ENCODE measurements at regions not wholly inside any gene's neighbourhood (a gene's known extent, or its start where the extent isn't known, plus 50 kb on each side); places are given as distances from the start of the nearest gene placed in this dataset.

GRCh38 chr3:101154401-101154800 lies 161.2 kb upstream of the ABI3BP start:
- H4K8ac ChIP-seq (ENCODE audit: low read length), result no peak overlapping the region
- H3K36me3 ChIP-seq (ENCODE audit: control insufficient read depth in 1 of 2, insufficient read depth in 2 of 2, low read depth in 1 of 2, low read length in 2 of 2), result no peaks in the 10 kb centered on the region
- no peak overlapping the region for H2BK120ac ChIP-seq (ENCODE audit: low read depth, low read length)
- H3K9ac ChIP-seq (ENCODE audit: low read length), result no peak overlapping the region
- H3K14ac ChIP-seq (ENCODE audit: low read length in 2 of 2), result no peak overlapping the region
- H2AK5ac ChIP-seq (ENCODE audit: low read length, severe bottlenecking), result no peak overlapping the region
- H4K91ac ChIP-seq (ENCODE audit: low read length), result no peak overlapping the region
- H3K27me3 ChIP-seq (ENCODE audit: control insufficient read depth in 1 of 2, insufficient read depth in 1 of 2, low read length in 2 of 2), result no peaks in the 10 kb centered on the region
- DNase-seq, result no peak
- H3K4ac ChIP-seq (ENCODE audit: low read depth in 1 of 2, low read length in 2 of 2), result no peak overlapping the region
- no peaks in the 10 kb centered on the region for H3K4me1 ChIP-seq (ENCODE audit: control insufficient read depth, insufficient read depth, low read depth, low read length)
- no peaks in the 10 kb centered on the region for H3K9me3 ChIP-seq (ENCODE audit: control insufficient read depth, low read length)
- no peak overlapping the region for H3K27ac ChIP-seq (ENCODE audit: low read length, poor library complexity, severe bottlenecking)
- H3K4me2 ChIP-seq (ENCODE audit: low read length, poor library complexity, severe bottlenecking), result no peak overlapping the region
- H2BK12ac ChIP-seq (ENCODE audit: low read length in 2 of 2), result no peak overlapping the region
- 97% methylated on average over 2 of the region's 2 CpGs for WGBS
- H2BK15ac ChIP-seq (ENCODE audit: low read depth, poor library complexity, severe bottlenecking), result no peak overlapping the region
- no peak overlapping the region for H3K18ac ChIP-seq (ENCODE audit: low read depth in 1 of 2, low read length in 2 of 2)
- no peak overlapping the region for H3K23ac ChIP-seq (ENCODE audit: low read length in 2 of 2)
- H3K4me3 ChIP-seq (ENCODE audit: insufficient read depth in 1 of 2, low read depth in 1 of 2, low read length in 2 of 2), result no peak overlapping the region
- no peak overlapping the region for H2AFZ ChIP-seq (ENCODE audit: low read depth, low read length)
- no peaks in the 10 kb centered on the region for H3K79me1 ChIP-seq (replicated peaks; ENCODE audit: low read length, poor library complexity, severe bottlenecking)
- no peak overlapping the region for H2BK5ac ChIP-seq (ENCODE audit: low read depth, low read length, poor library complexity, severe bottlenecking)

GRCh38 chr3:101151286-101151913 lies 158.2 kb upstream of the ABI3BP start:
- H2BK5ac ChIP-seq (ENCODE audit: low read depth, low read length, poor library complexity, severe bottlenecking), result no peak overlapping the region
- WGBS, result no CpG with 5 or more reads among the region's 3 CpGs

GRCh38 chr3:101150504-101150903 lies 157.3 kb upstream of the ABI3BP start:
- H2AFZ ChIP-seq (ENCODE audit: low read depth, low read length), result no peak overlapping the region
- H2BK12ac ChIP-seq (ENCODE audit: low read length in 2 of 2), result no peak overlapping the region
- H3K27ac ChIP-seq (ENCODE audit: low read length, poor library complexity, severe bottlenecking), result no peak overlapping the region
- H3K27me3 ChIP-seq (ENCODE audit: control insufficient read depth in 1 of 2, insufficient read depth in 1 of 2, low read length in 2 of 2), result no peaks in the 10 kb centered on the region
- no peak overlapping the region for H2BK5ac ChIP-seq (ENCODE audit: low read depth, low read length, poor library complexity, severe bottlenecking)
- no peak overlapping the region for H3K4me2 ChIP-seq (ENCODE audit: low read length, poor library complexity, severe bottlenecking)
- no peak overlapping the region for H4K8ac ChIP-seq (ENCODE audit: low read length)
- no peak for DNase-seq
- 66% methylated on average over 2 of the region's 2 CpGs for WGBS
- H3K79me1 ChIP-seq (replicated peaks; ENCODE audit: low read length, poor library complexity, severe bottlenecking), result no peaks in the 10 kb centered on the region
- no peaks in the 10 kb centered on the region for H3K9me3 ChIP-seq (ENCODE audit: control insufficient read depth, low read length)
- H3K36me3 ChIP-seq (ENCODE audit: control insufficient read depth in 1 of 2, insufficient read depth in 2 of 2, low read depth in 1 of 2, low read length in 2 of 2), result no peaks in the 10 kb centered on the region
- no peak overlapping the region for H3K23ac ChIP-seq (ENCODE audit: low read length in 2 of 2)
- H3K9ac ChIP-seq (ENCODE audit: low read length), result no peak overlapping the region
- no peak overlapping the region for H2BK120ac ChIP-seq (ENCODE audit: low read depth, low read length)
- no peak overlapping the region for H3K14ac ChIP-seq (ENCODE audit: low read length in 2 of 2)
- no peak overlapping the region for H2BK15ac ChIP-seq (ENCODE audit: low read depth, poor library complexity, severe bottlenecking)
- H3K18ac ChIP-seq (ENCODE audit: low read depth in 1 of 2, low read length in 2 of 2), result no peak overlapping the region
- no peak overlapping the region for H3K4me3 ChIP-seq (ENCODE audit: insufficient read depth in 1 of 2, low read depth in 1 of 2, low read length in 2 of 2)
- H3K4me1 ChIP-seq (ENCODE audit: control insufficient read depth, insufficient read depth, low read depth, low read length), result no peaks in the 10 kb centered on the region
- no peak overlapping the region for H4K91ac ChIP-seq (ENCODE audit: low read length)
- H3K4ac ChIP-seq (ENCODE audit: low read depth in 1 of 2, low read length in 2 of 2), result no peak overlapping the region
- H2AK5ac ChIP-seq (ENCODE audit: low read length, severe bottlenecking), result no peak overlapping the region

More at GRCh38 chr3:101151286-101151913, 158.2 kb upstream of the ABI3BP start:
- Histone ChIP-seq H3K27me3 (ENCODE audit: control insufficient read depth in 1 of 2, insufficient read depth in 1 of 2, low read length in 2 of 2) (no peaks in the 10 kb centered on the region), H3K9me3 (ENCODE audit: control insufficient read depth, low read length) (no peaks in the 10 kb centered on the region), H3K36me3 (ENCODE audit: control insufficient read depth in 1 of 2, insufficient read depth in 2 of 2, low read depth in 1 of 2, low read length in 2 of 2) (no peaks in the 10 kb centered on the region), H2BK15ac (ENCODE audit: low read depth, poor library complexity, severe bottlenecking) (no peak overlapping the region), H3K4me3 (ENCODE audit: insufficient read depth in 1 of 2, low read depth in 1 of 2, low read length in 2 of 2) (no peak overlapping the region), H4K91ac (ENCODE audit: low read length) (no peak overlapping the region), H3K27ac (ENCODE audit: low read length, poor library complexity, severe bottlenecking) (no peak overlapping the region), H3K4me2 (ENCODE audit: low read length, poor library complexity, severe bottlenecking) (no peak overlapping the region), H3K18ac (ENCODE audit: low read depth in 1 of 2, low read length in 2 of 2) (no peak overlapping the region), H4K8ac (ENCODE audit: low read length) (no peak overlapping the region), H3K4ac (ENCODE audit: low read depth in 1 of 2, low read length in 2 of 2) (no peak overlapping the region), H2AK5ac (ENCODE audit: low read length, severe bottlenecking) (no peak overlapping the region), H3K14ac (ENCODE audit: low read length in 2 of 2) (no peak overlapping the region), H3K4me1 (ENCODE audit: control insufficient read depth, insufficient read depth, low read depth, low read length) (no peaks in the 10 kb centered on the region), H2AFZ (ENCODE audit: low read depth, low read length) (no peak overlapping the region), H3K23ac (ENCODE audit: low read length in 2 of 2) (no peak overlapping the region), H2BK120ac (ENCODE audit: low read depth, low read length) (no peak overlapping the region), H3K9ac (ENCODE audit: low read length) (no peak overlapping the region), H2BK12ac (ENCODE audit: low read length in 2 of 2) (no peak overlapping the region), H3K79me1 (replicated peaks; ENCODE audit: low read length, poor library complexity, severe bottlenecking) (no peaks in the 10 kb centered on the region)
- no peak for DNase-seq

GRCh38 chr3:101149707-101150106 lies 156.5 kb upstream of the ABI3BP start:
- H2AFZ ChIP-seq (ENCODE audit: low read depth, low read length), result no peak overlapping the region
- H4K8ac ChIP-seq (ENCODE audit: low read length), result no peak overlapping the region
- H3K18ac ChIP-seq (ENCODE audit: low read depth in 1 of 2, low read length in 2 of 2), result no peak overlapping the region
- H3K23ac ChIP-seq (ENCODE audit: low read length in 2 of 2), result no peak overlapping the region
- no peaks in the 10 kb centered on the region for H3K79me1 ChIP-seq (replicated peaks; ENCODE audit: low read length, poor library complexity, severe bottlenecking)
- no peak overlapping the region for H2BK5ac ChIP-seq (ENCODE audit: low read depth, low read length, poor library complexity, severe bottlenecking)
- 100% methylated on average over 1 of the region's 2 CpGs for WGBS
- H3K27ac ChIP-seq (ENCODE audit: low read length, poor library complexity, severe bottlenecking), result no peak overlapping the region
- H2BK15ac ChIP-seq (ENCODE audit: low read depth, poor library complexity, severe bottlenecking), result no peak overlapping the region
- H3K4me1 ChIP-seq (ENCODE audit: control insufficient read depth, insufficient read depth, low read depth, low read length), result no peaks in the 10 kb centered on the region
- DNase-seq, result no peak
- no peak overlapping the region for H3K14ac ChIP-seq (ENCODE audit: low read length in 2 of 2)
- no peaks in the 10 kb centered on the region for H3K36me3 ChIP-seq (ENCODE audit: control insufficient read depth in 1 of 2, insufficient read depth in 2 of 2, low read depth in 1 of 2, low read length in 2 of 2)
- H3K4ac ChIP-seq (ENCODE audit: low read depth in 1 of 2, low read length in 2 of 2), result no peak overlapping the region
- H4K91ac ChIP-seq (ENCODE audit: low read length), result no peak overlapping the region
- no peak overlapping the region for H3K4me3 ChIP-seq (ENCODE audit: insufficient read depth in 1 of 2, low read depth in 1 of 2, low read length in 2 of 2)
- H2AK5ac ChIP-seq (ENCODE audit: low read length, severe bottlenecking), result no peak overlapping the region
- no peaks in the 10 kb centered on the region for H3K9me3 ChIP-seq (ENCODE audit: control insufficient read depth, low read length)
- H3K4me2 ChIP-seq (ENCODE audit: low read length, poor library complexity, severe bottlenecking), result no peak overlapping the region
- no peak overlapping the region for H2BK12ac ChIP-seq (ENCODE audit: low read length in 2 of 2)
- no peak overlapping the region for H2BK120ac ChIP-seq (ENCODE audit: low read depth, low read length)
- no peak overlapping the region for H3K9ac ChIP-seq (ENCODE audit: low read length)
- no peaks in the 10 kb centered on the region for H3K27me3 ChIP-seq (ENCODE audit: control insufficient read depth in 1 of 2, insufficient read depth in 1 of 2, low read length in 2 of 2)
